GM19238 (cell line): ENCODE measurements at regions not wholly inside any gene's neighbourhood (a gene's known extent, or its start where the extent isn't known, plus 50 kb on each side); places are given as distances from the start of the nearest gene placed in this dataset.
"Not testable (repeated sequence)": the region's sequence is repeated elsewhere in the genome, so short reads cannot be mapped to it uniquely, and the experiment has no call there.

Experiments used
- DNase-seq: peaks from one replicate; pipeline ENCODE4 v3.0.0; 2011; ENCODE audit warnings: low spot score; ENCODE audit not compliant: insufficient read length

- DNase-seq: not testable (repeated sequence)
Measured at GRCh38 chr6:74438395-74438794, 742.4 kb downstream of the CD109 start.

GRCh38 chr6:74434171-74434570 is 738.2 kb downstream of the CD109 start:
- no peak for DNase-seq

DNA sequence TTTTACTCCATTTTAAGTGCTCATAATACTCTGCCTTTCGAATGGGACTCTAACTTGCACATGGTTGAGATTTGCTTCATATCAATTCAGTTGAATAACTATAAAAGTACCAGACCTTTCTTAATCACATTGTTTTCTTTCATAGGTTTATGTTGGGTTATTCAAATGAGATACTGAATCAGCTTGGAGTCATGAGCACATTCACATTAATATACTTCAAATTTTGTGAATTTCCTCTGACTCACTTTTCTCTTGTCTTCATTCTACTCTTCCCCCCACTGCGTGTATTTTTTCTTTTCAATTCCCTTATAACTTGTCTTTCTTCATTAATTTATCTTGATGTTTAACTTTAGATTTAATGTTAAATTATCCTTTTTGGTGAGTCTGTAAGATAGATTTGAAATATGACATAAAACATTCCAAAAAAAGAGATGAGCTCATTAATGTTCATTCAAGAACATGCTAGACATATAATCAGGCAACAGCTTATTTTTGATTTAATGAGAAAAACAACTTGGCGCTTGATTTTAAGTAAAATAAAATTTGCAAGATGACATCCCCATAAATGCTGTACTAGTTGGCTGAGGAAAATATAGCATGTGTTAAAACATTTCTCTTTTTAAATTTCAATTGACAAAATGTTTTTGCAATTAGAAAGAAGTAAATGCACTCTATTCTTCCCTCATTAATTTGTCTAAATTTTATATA is 736.0 kb downstream of the CD109 start:
- no peak for DNase-seq

GRCh38 chr6:74420221-74420620 is 724.2 kb downstream of the CD109 start:
- DNase-seq: no peak

- DNase-seq: no peak
Measured at GRCh38 chr6:74415056-74415455, 719.1 kb downstream of the CD109 start.

GRCh38 chr6:74410630-74411029 is 714.6 kb downstream of the CD109 start:
- no peak for DNase-seq

DNA sequence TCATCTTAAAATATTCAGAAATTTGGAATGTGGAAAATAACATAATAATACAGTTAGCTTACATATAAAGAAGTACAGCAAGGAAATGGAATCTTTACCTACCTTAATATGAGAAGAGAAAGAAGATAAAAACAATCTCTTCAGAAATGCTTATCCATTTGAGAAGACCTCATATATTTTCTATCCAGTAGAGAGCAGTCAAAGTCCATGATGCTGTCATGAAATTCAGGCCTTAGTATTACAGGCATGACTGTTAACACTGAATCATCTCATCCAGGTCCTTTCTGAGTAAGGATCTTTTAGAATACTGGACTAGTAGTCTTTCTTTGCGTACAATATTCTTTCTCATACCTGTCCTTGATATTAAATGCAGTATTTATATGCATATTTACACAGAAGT is 713.4 kb downstream of the CD109 start:
- DNase-seq: no peak

DNA sequence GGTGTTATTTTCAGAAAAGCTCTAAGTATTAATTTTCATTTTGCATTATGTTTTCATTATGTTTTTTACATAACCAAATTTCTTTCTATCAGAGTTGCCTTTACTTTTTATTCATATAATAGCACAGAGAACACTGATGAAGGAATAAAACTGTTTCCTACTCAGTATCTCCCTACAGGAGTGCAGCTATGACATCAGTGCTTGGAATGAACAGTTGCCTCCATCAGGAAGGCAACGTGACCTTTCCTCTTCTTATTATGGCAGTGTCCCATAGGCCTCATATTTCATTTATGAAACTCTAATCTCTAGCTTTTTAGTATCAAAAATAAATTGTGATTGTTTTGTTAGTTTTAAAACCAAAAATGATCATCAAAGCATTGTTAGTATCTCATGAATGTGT is 712.8 kb downstream of the CD109 start:
- no peak for DNase-seq

GRCh38 chr6:74404366-74404765 is 708.4 kb downstream of the CD109 start:
- no peak for DNase-seq

DNA sequence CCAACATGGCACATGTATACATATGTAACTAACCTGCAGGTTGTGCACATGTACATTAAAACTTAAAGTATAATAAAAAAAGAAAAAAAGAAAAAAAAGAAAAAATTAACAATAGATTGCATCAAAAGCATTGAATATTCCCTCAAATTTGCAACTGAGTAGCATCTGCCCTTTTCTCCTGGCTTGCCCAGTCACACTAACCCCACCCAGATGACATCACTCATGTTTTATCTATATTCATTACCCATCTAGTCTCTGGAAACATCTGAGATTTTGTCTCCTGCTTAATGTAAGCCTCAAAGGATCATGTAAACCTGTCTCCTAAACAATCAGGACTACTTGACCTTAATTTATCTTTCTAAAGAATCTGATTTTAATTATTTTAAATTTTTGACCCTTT is 706.8 kb downstream of the CD109 start:
- no peak for DNase-seq

DNA sequence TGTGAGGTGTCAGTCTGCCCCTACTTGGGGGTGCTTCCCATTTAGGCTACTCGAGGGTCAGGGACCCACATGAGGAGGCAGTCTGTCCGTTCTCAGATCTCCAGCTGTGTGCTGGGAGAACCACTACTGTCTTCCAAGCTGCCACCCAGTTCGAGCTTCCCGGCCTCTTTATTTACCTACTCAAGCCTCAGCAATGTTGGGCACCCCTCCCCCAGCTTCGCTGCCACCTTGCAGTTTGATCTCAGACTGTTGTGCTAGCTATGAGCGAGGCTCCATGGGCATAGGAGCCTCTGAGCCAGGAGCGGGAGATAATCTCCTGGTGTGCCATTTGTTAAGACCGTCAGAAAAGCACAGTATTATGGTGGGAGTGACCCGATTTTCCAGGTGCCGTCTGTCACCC is 682.4 kb downstream of the CD109 start:
- DNase-seq: not testable (repeated sequence)

DNA sequence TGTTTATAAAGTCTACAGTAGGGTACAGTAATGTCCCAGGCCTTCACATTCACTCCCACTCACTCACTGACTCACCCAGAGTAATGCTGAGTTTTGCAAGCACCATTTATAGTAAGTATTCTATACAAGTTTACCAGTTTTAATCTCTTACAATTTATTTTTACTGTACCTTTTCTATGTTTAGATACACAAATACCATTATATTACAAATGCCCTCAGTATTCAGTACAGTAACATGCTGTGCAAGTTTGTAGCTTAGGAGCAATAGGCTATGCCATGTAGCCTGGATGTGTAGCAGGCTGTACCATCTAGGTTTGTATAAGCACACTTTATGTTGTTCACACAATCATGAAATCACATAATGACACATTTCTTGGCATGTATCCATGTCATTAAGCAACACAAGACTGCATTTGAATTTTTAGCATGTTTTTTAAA is 673.6 kb downstream of the CD109 start:
- DNase-seq: no peak

GRCh38 chr6:74368746-74369145 is 672.7 kb downstream of the CD109 start:
- DNase-seq: no peak

GRCh38 chr6:74366634-74367033 is 670.6 kb downstream of the CD109 start:
- no peak for DNase-seq

- DNase-seq: no peak
Measured at GRCh38 chr6:74362391-74362790, 666.4 kb downstream of the CD109 start.

GRCh38 chr6:74357321-74357720 is 661.3 kb downstream of the CD109 start:
- DNase-seq: no peak

GRCh38 chr6:74356391-74356790 is 660.4 kb downstream of the CD109 start:
- DNase-seq: no peak

- DNase-seq: no peak
Measured at GRCh38 chr6:74346936-74347535, 651.0 kb downstream of the CD109 start.

GRCh38 chr6:74343804-74344203 is 647.8 kb downstream of the CD109 start:
- no peak for DNase-seq

DNA sequence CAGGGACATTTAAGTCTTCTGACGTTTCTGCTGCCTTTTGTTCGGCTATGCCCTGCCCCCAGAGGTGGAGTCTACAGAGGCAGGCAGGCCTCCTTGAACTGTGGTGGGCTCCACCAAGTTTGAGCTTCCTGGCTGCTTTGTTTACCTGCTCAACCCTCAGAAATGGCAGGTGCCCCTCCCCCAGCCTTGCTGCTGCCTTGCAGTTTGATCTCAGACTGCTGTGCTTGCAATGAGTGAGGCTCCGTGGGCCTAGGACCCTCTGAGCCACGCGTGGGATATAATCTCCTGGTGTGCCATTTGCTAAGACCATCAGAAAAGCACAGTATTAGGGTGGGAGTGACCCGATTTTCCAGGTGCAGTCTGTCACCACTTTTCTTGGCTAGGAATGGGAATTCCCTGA is 647.3 kb downstream of the CD109 start:
- DNase-seq: not testable (repeated sequence)

- DNase-seq: no peak
Measured at GRCh38 chr6:74334722-74335121, 638.7 kb downstream of the CD109 start.

DNA sequence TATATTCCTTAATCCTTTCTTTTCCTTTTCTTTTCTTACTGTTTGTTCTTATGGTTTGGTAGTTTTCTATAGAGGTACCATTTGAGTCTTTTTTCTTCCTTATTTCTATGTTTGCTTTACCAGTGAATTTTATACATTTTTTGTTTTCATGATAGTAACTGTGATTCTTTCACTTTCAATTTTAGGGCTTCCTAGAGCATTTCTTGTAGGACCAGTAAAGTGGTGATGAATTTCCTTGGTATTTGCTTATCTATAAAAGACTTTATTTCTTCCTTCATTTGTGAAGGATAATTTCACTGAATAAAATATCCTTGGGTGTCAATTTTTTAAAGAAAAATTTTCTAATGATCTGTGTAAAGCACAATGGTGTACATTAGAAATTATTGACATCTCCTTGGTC is 637.4 kb downstream of the CD109 start:
- DNase-seq: no peak

GRCh38 chr6:74320715-74321114 is 624.7 kb downstream of the CD109 start:
- no peak for DNase-seq
